HEK293 (cell line): ENCODE measurements at regions not wholly inside any gene's neighbourhood (a gene's known extent, or its start where the extent isn't known, plus 50 kb on each side); places are given as distances from the start of the nearest gene placed in this dataset.

Source experiments
- CTCF ChIP-seq: fragments of 450-650 bp; formaldehyde crosslinking; IDR thresholded peaks from 2 replicates; pipeline ENCODE4 v1.5.1; 2016; ENCODE audit warnings: missing biosample characterization, missing genetic modification characterization
- GLI4 ChIP-seq: fragments of 450-650 bp; formaldehyde crosslinking; IDR thresholded peaks from 2 replicates; pipeline ENCODE4 v1.5.1; 2016; ENCODE audit warnings: missing biosample characterization, missing genetic modification characterization
- HOXA7 ChIP-seq: sonication (generic); formaldehyde crosslinking; IDR thresholded peaks from 2 replicates; pipeline ENCODE4 v1.8.1; 2022; ENCODE audit warnings: missing genetic modification reagents, borderline replicate concordance
- SALL2 ChIP-seq: fragments of 450-650 bp; formaldehyde crosslinking; IDR thresholded peaks from 2 replicates; pipeline ENCODE4 v1.5.0; 2017; ENCODE audit warnings: missing biosample characterization, mild to moderate bottlenecking, missing genetic modification characterization, borderline replicate concordance
- SP2 ChIP-seq: fragments of 450-650 bp; formaldehyde crosslinking; IDR thresholded peaks from 2 replicates; pipeline ENCODE4 v1.5.1; 2016; ENCODE audit warnings: missing biosample characterization, missing genetic modification characterization
- TSHZ1 ChIP-seq: fragments of 450-650 bp; formaldehyde crosslinking; IDR thresholded peaks from 2 replicates; pipeline ENCODE4 v1.5.1; 2016; ENCODE audit warnings: missing biosample characterization, missing genetic modification characterization, borderline replicate concordance
- ZBTB49 ChIP-seq: fragments of 450-650 bp; formaldehyde crosslinking; IDR thresholded peaks from 2 replicates; pipeline ENCODE4 v1.5.1; 2016; ENCODE audit warnings: missing biosample characterization, missing genetic modification characterization, low read depth
- ZNF2 ChIP-seq: fragments of 450-650 bp; formaldehyde crosslinking; IDR thresholded peaks from 2 replicates; pipeline ENCODE4 v1.5.1; 2016; ENCODE audit warnings: missing biosample characterization, missing genetic modification characterization
- ZNF292 ChIP-seq: fragments of 450-650 bp; formaldehyde crosslinking; IDR thresholded peaks from 2 replicates; pipeline ENCODE4 v1.5.1; 2016; ENCODE audit warnings: low read depth, missing biosample characterization, missing genetic modification characterization, borderline replicate concordance
- ZNF529 ChIP-seq: fragments of 450-650 bp; formaldehyde crosslinking; IDR thresholded peaks from 2 replicates; pipeline ENCODE4 v1.5.1; 2017; ENCODE audit warnings: missing genetic modification characterization, missing biosample characterization; ENCODE audit not compliant: insufficient replicate concordance
- ZNF701 ChIP-seq: fragments of 450-650 bp; formaldehyde crosslinking; IDR thresholded peaks from 2 replicates; pipeline ENCODE4 v1.5.1; 2016; ENCODE audit warnings: missing biosample characterization, missing genetic modification characterization
- ZNF704 ChIP-seq: fragments of 450-650 bp; formaldehyde crosslinking; IDR thresholded peaks from 2 replicates; pipeline ENCODE4 v1.5.1; 2016; ENCODE audit warnings: missing biosample characterization, missing genetic modification characterization
- ZSCAN5A ChIP-seq: fragments of 450-650 bp; formaldehyde crosslinking; IDR thresholded peaks from 2 replicates; pipeline ENCODE4 v1.5.1; 2016; ENCODE audit warnings: missing biosample characterization, missing genetic modification characterization

GRCh38 chr7:155374276-155375252 lies 76.9 kb downstream of the INSIG1 start:
- TF ChIP-seq ZNF704 (no peak), ZNF701 (tag by site-specific recombination) (no peak), GLI4 (tag by site-specific recombination) (no peak), SP2 (tag by site-specific recombination) (no peak), CTCF (tag by site-specific recombination) (no peak), ZNF529 (no peak), ZSCAN5A (tag by site-specific recombination) (no peak), ZBTB49 (no peak), ZNF292 (no peak), TSHZ1 (tag by site-specific recombination) (no peak), HOXA7 (CRISPR knock-in tag) (no peak), ZNF2 (tag by site-specific recombination) (no peak), SALL2 (tag by site-specific recombination) (no peak)
